H1 (cell line): ENCODE measurements at regions not wholly inside any gene's neighbourhood (a gene's known extent, or its start where the extent isn't known, plus 50 kb on each side); places are given as distances from the start of the nearest gene placed in this dataset.

Experiments
- CTCF ChIA-PET: fragments of 300-600 bp; sonication (Branson Sonifier 250); formaldehyde crosslinking; loops from one replicate; lab custom pipeline; 2021; ENCODE audit not compliant: partially characterized antibody; lab: Charles Lee
- POLR2A ChIA-PET: fragments of 300-600 bp; sonication (Branson Sonifier 250); formaldehyde crosslinking; loops from one replicate; lab custom pipeline; 2021; ENCODE audit warnings: inconsistent platforms; ENCODE audit not compliant: partially characterized antibody; lab: Charles Lee
- DNase-seq, 2 experiments: peaks; one replicate each; pipeline versions ENCODE4 v3.0.0 to v3.0.0-alpha.2; 2010 to 2022; ENCODE audit warnings: low spot score in 2 of 2, low read depth in 1 of 2, mixed read lengths in 1 of 2
- FAIRE-seq: peaks from 2 replicates; lab custom pipeline; 2011; peaks lifted over from hg19 to GRCh38; lab: Jason Lieb, UNC
- H2AFZ ChIP-seq: 2 replicates; pipeline ENCODE4 v1.8.1; 2012; ENCODE audit warnings: low read length, inconsistent platforms
- H2AK5ac ChIP-seq: 2 replicates; pipeline ENCODE4 v1.6.1; 2013; ENCODE audit warnings: low read depth, low read length
- H2BK120ac ChIP-seq: replicated peaks from 2 replicates; pipeline ENCODE3; 2013; ENCODE audit warnings: low read depth, low read length, inconsistent platforms
- H2BK12ac ChIP-seq: 2 replicates; pipeline ENCODE4 v1.6.1; 2013; ENCODE audit warnings: low read depth, low read length
- H2BK15ac ChIP-seq: 2 replicates; pipeline ENCODE4 v1.6.1; 2013; ENCODE audit warnings: low read length
- H2BK20ac ChIP-seq: 2 replicates; pipeline ENCODE4 v1.6.1; 2013; ENCODE audit warnings: low read length
- H2BK5ac ChIP-seq: 2 replicates; pipeline ENCODE4 v1.6.1; 2013; ENCODE audit warnings: low read depth, low read length
- H3K14ac ChIP-seq: 2 replicates; pipeline ENCODE4 v1.6.1; 2013; ENCODE audit warnings: inconsistent platforms; ENCODE audit not compliant: insufficient read length
- H3K18ac ChIP-seq: 2 replicates; pipeline ENCODE4 v1.6.1; 2013; ENCODE audit warnings: low read length; ENCODE audit errors: extremely low read depth
- H3K23ac ChIP-seq: 2 replicates; pipeline ENCODE4 v1.6.1; 2013; ENCODE audit warnings: inconsistent platforms; ENCODE audit not compliant: insufficient read length
- H3K23me2 ChIP-seq: 2 replicates; pipeline ENCODE4 v1.6.1; 2013; ENCODE audit warnings: low read depth, low read length
- H3K27ac ChIP-seq: 2 replicates; pipeline ENCODE4 v1.6.1; 2011; ENCODE audit warnings: low read depth, low read length, inconsistent platforms
- H3K27me3 ChIP-seq, 4 experiments: replicated peaks in 1 of 4; 1 replicate in 1 of 4; 2 replicates in 3 of 4; pipeline versions ENCODE4 v1.6.1 to v1.8.1; 2011 to 2013; ENCODE audit warnings: low read length in 3 of 4, mild to moderate bottlenecking in 3 of 4, inconsistent platforms in 2 of 4, mixed read lengths in 2 of 4, moderate library complexity in 1 of 4; ENCODE audit not compliant: control insufficient read depth in 3 of 4, insufficient read depth in 3 of 4; ENCODE audit errors: extremely low read depth in 1 of 4
- H3K36me3 ChIP-seq, 4 experiments: 2 replicates each; pipeline versions ENCODE4 v1.6.1 to v1.8.1; 2011 to 2013; ENCODE audit warnings: mild to moderate bottlenecking in 4 of 4, low read length in 3 of 4, moderate library complexity in 2 of 4, control low read depth in 1 of 4, inconsistent platforms in 1 of 4; ENCODE audit not compliant: insufficient read depth in 4 of 4, control insufficient read depth in 2 of 4
- H3K4ac ChIP-seq: replicated peaks from 2 replicates; pipeline ENCODE3; 2013; ENCODE audit warnings: low read length, low read depth, mixed read lengths, inconsistent platforms; ENCODE audit not compliant: insufficient read length
- H3K4me1 ChIP-seq, 4 experiments: replicated peaks in 1 of 4; 1 replicate in 1 of 4; 2 replicates in 3 of 4; pipeline versions ENCODE4 v1.6.1 to v1.8.1; 2011 to 2013; ENCODE audit warnings: low read length in 3 of 4, inconsistent platforms in 2 of 4, mixed read lengths in 1 of 4; ENCODE audit not compliant: insufficient read depth in 4 of 4, control insufficient read depth in 3 of 4
- H3K4me2 ChIP-seq, 2 experiments: 2 replicates each; pipeline versions ENCODE4 v1.6.1 to v1.8.1; 2011 to 2013; ENCODE audit warnings: low read depth in 2 of 2, low read length in 2 of 2, control low read depth in 1 of 2, inconsistent platforms in 1 of 2, mild to moderate bottlenecking in 1 of 2; ENCODE audit not compliant: insufficient read depth in 1 of 2
- H3K4me3 ChIP-seq, 4 experiments: fragments of 200-600, 300-600 bp in 1 of 4; sonication (generic), shearing (Covaris generic), sonication (Bioruptor Twin) in 1 of 4; 2 replicates each; pipeline versions ENCODE4 v1.5.1 to v1.8.1; 2011 to 2016; ENCODE audit warnings: low read length in 4 of 4, low read depth in 3 of 4, control low read depth in 2 of 4, inconsistent platforms in 2 of 4, mild to moderate bottlenecking in 2 of 4, mixed read lengths in 1 of 4, moderate library complexity in 1 of 4; ENCODE audit not compliant: insufficient read depth in 2 of 4; ENCODE audit errors: extremely low read depth in 1 of 4
- H3K56ac ChIP-seq: replicated peaks from 2 replicates; pipeline ENCODE3; 2013; ENCODE audit warnings: low read depth, mild to moderate bottlenecking, mixed read lengths, low read length, inconsistent platforms; ENCODE audit not compliant: insufficient read length
- H3K79me1 ChIP-seq: 2 replicates; pipeline ENCODE4 v1.6.1; 2013; ENCODE audit warnings: low read depth, low read length, control low read depth
- H3K79me2 ChIP-seq, 2 experiments: 2 replicates each; pipeline versions ENCODE4 v1.6.1 to v1.8.1; 2012 to 2013; ENCODE audit warnings: low read length in 2 of 2, mild to moderate bottlenecking in 2 of 2, inconsistent platforms in 1 of 2; ENCODE audit not compliant: insufficient read depth in 2 of 2, control insufficient read depth in 1 of 2
- H3K9ac ChIP-seq, 4 experiments: replicated peaks in 1 of 4; 1 replicate in 1 of 4; 2 replicates in 3 of 4; pipeline versions ENCODE4 v1.6.1 to v1.8.1; 2011 to 2013; ENCODE audit warnings: low read depth in 3 of 4, low read length in 3 of 4, control low read depth in 2 of 4, mild to moderate bottlenecking in 2 of 4, moderate library complexity in 2 of 4, inconsistent platforms in 1 of 4; ENCODE audit errors: extremely low read depth in 1 of 4
- H3K9me3 ChIP-seq, 2 experiments: 2 replicates each; pipeline versions ENCODE4 v1.6.1 to v1.8.1; 2012 to 2013; ENCODE audit warnings: mild to moderate bottlenecking in 2 of 2, moderate library complexity in 2 of 2, control low read depth in 1 of 2, inconsistent platforms in 1 of 2, low read depth in 1 of 2, low read length in 1 of 2, mixed read lengths in 1 of 2; ENCODE audit not compliant: insufficient read depth in 2 of 2
- H4K20me1 ChIP-seq, 2 experiments: replicated peaks in 1 of 2; 2 replicates each; pipeline versions ENCODE3 to v1.8.1; 2011 to 2013; ENCODE audit warnings: inconsistent platforms in 2 of 2, low read length in 2 of 2, mild to moderate bottlenecking in 1 of 2; ENCODE audit not compliant: insufficient read depth in 2 of 2, control insufficient read depth in 1 of 2
- H4K5ac ChIP-seq: 2 replicates; pipeline ENCODE4 v1.6.1; 2013; ENCODE audit warnings: low read length, low read depth, mixed read lengths, inconsistent platforms; ENCODE audit not compliant: insufficient read length
- H4K8ac ChIP-seq: 2 replicates; pipeline ENCODE4 v1.8.0; 2013; ENCODE audit warnings: mild to moderate bottlenecking, moderate library complexity, low read length, inconsistent platforms; ENCODE audit not compliant: insufficient read depth; ENCODE audit errors: extremely low read depth
- H4K91ac ChIP-seq: replicated peaks from 2 replicates; pipeline ENCODE3; 2013; ENCODE audit warnings: low read length, mixed read lengths, inconsistent platforms; ENCODE audit not compliant: insufficient read length
- CBX8 ChIP-seq: fragments of 300-800, 300-1000 bp; sonication (generic); IDR thresholded peaks from 2 replicates; pipeline ENCODE4 v1.7.1; 2016; ENCODE audit warnings: low read depth, low read length, borderline replicate concordance
- CREB1 ChIP-seq: IDR thresholded peaks from 2 replicates; pipeline ENCODE4 v1.6.1; 2012; ENCODE audit warnings: inconsistent platforms
- CTCF ChIP-seq, 3 experiments: IDR thresholded peaks; 1 replicate in 2 of 3; 2 replicates in 1 of 3; pipeline versions ENCODE4 v1.5.1 to v1.6.1; 2011; ENCODE audit warnings: low read length in 3 of 3, mild to moderate bottlenecking in 3 of 3, inconsistent platforms in 2 of 3, low read depth in 1 of 3, moderate library complexity in 1 of 3; ENCODE audit not compliant: insufficient read depth in 1 of 3; ENCODE audit errors: control extremely low read depth in 1 of 3
- GABPA ChIP-seq: IDR thresholded peaks from 2 replicates; pipeline ENCODE4 v1.6.1; 2011; ENCODE audit warnings: mild to moderate bottlenecking, low read length, moderate library complexity, borderline replicate concordance; ENCODE audit not compliant: insufficient read depth
- JUN ChIP-seq: IDR thresholded peaks from 2 replicates; pipeline ENCODE4 v1.6.1; 2011; ENCODE audit warnings: low read depth, mild to moderate bottlenecking, improper control_type of control experiment, low read length
- RXRA ChIP-seq: IDR thresholded peaks from 2 replicates; pipeline ENCODE4 v1.6.1; 2011; ENCODE audit warnings: low read depth, mild to moderate bottlenecking, low read length, moderate library complexity; ENCODE audit not compliant: insufficient read depth
- SUZ12 ChIP-seq: fragments of 200-600 bp; sonication (generic); IDR thresholded peaks from 2 replicates; pipeline ENCODE4 v1.6.1; 2012; ENCODE audit warnings: mild to moderate bottlenecking, inconsistent platforms, low read length, moderate library complexity, mixed read lengths
- WGBS, 2 experiments: shearing (Covaris generic) in 1 of 2; methylation state at CpG; one replicate each; pipeline versions ENCODE4 v1.1.6 to v1.1.7; 2013 to 2015; ENCODE audit warnings: low lambda C conversion rate in 2 of 2, mixed read lengths in 2 of 2, inconsistent platforms in 1 of 2, low coverage in 1 of 2, missing lambda C conversion rate in 1 of 2; ENCODE audit not compliant: insufficient replicate concordance in 2 of 2, insufficient coverage in 1 of 2, insufficient read length in 1 of 2; ENCODE audit errors: extremely low coverage in 1 of 2, missing lambda C conversion rate in 1 of 2; 5-methylcytosine and 5-hydroxymethylcytosine counted together

- H3K4me2 ChIP-seq: no peak overlapping the region
- no peak overlapping the region for H3K18ac ChIP-seq
- no peak overlapping the region for H2BK12ac ChIP-seq
- H3K9ac ChIP-seq: no peak overlapping the region
- no peak overlapping the region for H3K23ac ChIP-seq
- H3K23me2 ChIP-seq: no peaks in the 10 kb centered on the region
- CTCF ChIA-PET: no interaction called here
- H2BK5ac ChIP-seq: no peak overlapping the region
- no peak for DNase-seq
- no peak for TF ChIP-seq CTCF (IDR thresholded peaks at IDR 0.05; ENCODE audit: control extremely low read depth in 1 of 3, insufficient read depth in 1 of 3, low read depth in 1 of 3, low read length in 3 of 3)
- no peak for TF ChIP-seq CREB1
- TF ChIP-seq GABPA: no peak
- no peak for TF ChIP-seq SUZ12
- TF ChIP-seq CBX8: no peak
- no peak for TF ChIP-seq RXRA
- no peak for TF ChIP-seq JUN
- TF ChIP-seq, all 59 proteins: peak for 0
- H3K79me1 ChIP-seq: no peaks in the 10 kb centered on the region
- H2AK5ac ChIP-seq: no peak overlapping the region
- H4K91ac ChIP-seq: no peak overlapping the region
- no peaks in the 10 kb centered on the region for H3K9me3 ChIP-seq
- no peak overlapping the region for H2BK120ac ChIP-seq
- no peaks in the 10 kb centered on the region; a peak in 1 of 7 replicates for H3K27me3 ChIP-seq
- H2AFZ ChIP-seq: no peak overlapping the region
- H3K36me3 ChIP-seq: no peaks in the 10 kb centered on the region
- H3K27ac ChIP-seq: no peak overlapping the region
- H4K5ac ChIP-seq: no peak overlapping the region
- H3K4me3 ChIP-seq: no peak overlapping the region
- no peak overlapping the region for H3K56ac ChIP-seq
- no peak overlapping the region for H2BK20ac ChIP-seq
- POLR2A ChIA-PET: no interaction called here
- no peaks in the 10 kb centered on the region for H3K4me1 ChIP-seq
- no peaks in the 10 kb centered on the region for H3K79me2 ChIP-seq
- 93% methylated on average over 1 of the region's 1 CpG; no CpG with 5 or more reads in 1 of the 2 experiments for WGBS, 2 experiments
- H4K20me1 ChIP-seq: no peaks in the 10 kb centered on the region
- no peak overlapping the region for H4K8ac ChIP-seq
- H3K14ac ChIP-seq: peak overlapping the region; percentile 61
- no peak overlapping the region for H2BK15ac ChIP-seq
- FAIRE-seq: no peak
- no peak overlapping the region for H3K4ac ChIP-seq
Measured at GRCh38 chr4:179804440-179804839, 2362.2 kb upstream of the AGA start.
